SU-DHL-6 (cell line): ENCODE measurements at regions not wholly inside any gene's neighbourhood (a gene's known extent, or its start where the extent isn't known, plus 50 kb on each side); places are given as distances from the start of the nearest gene placed in this dataset.
"Not testable (repeated sequence)": the region's sequence is repeated elsewhere in the genome, so short reads cannot be mapped to it uniquely, and the experiment has no call there.

ENCODE experiments used
- H2AFZ ChIP-seq: fragments of 200-600 bp; sonication (generic); 2 replicates; pipeline ENCODE4 v1.6.1; 2014; ENCODE audit warnings: low read depth, mild to moderate bottlenecking, moderate library complexity, mixed read lengths, antibody characterized with exemption, low read length; ENCODE audit not compliant: severe bottlenecking
- H3F3A ChIP-seq: fragments of 200-600 bp; shearing (Covaris generic); 2 replicates; pipeline ENCODE4 v1.6.0; 2016; ENCODE audit warnings: antibody characterized with exemption, mild to moderate bottlenecking; ENCODE audit not compliant: insufficient read depth
- H3K27ac ChIP-seq: fragments of 200-600 bp; sonication (generic); 2 replicates; pipeline ENCODE4 v1.5.1; 2016; ENCODE audit warnings: low read depth, mild to moderate bottlenecking, low read length, moderate library complexity, mixed read lengths
- H3K27me3 ChIP-seq: fragments of 200-600 bp; sonication (generic), shearing (Covaris generic); 2 replicates; pipeline ENCODE4 v1.6.0; 2014; ENCODE audit warnings: mild to moderate bottlenecking, low read length
- H3K36me3 ChIP-seq: fragments of 200-600 bp; sonication (generic); 2 replicates; pipeline ENCODE4 v1.6.1; 2014; ENCODE audit warnings: mild to moderate bottlenecking, low read length, mixed read lengths
- H3K4me2 ChIP-seq: fragments of 300-600, 200-600 bp; shearing (Covaris generic), sonication (generic); 2 replicates; pipeline ENCODE4 v1.6.0; 2014; ENCODE audit warnings: low read length, low read depth, mild to moderate bottlenecking; ENCODE audit not compliant: poor library complexity, severe bottlenecking
- H3K4me3 ChIP-seq: fragments of 200-600 bp; sonication (generic); 2 replicates; pipeline ENCODE4 v1.5.1; 2014; ENCODE audit warnings: antibody characterized with exemption, low read length, mild to moderate bottlenecking, mixed read lengths; ENCODE audit not compliant: insufficient read depth, poor library complexity, severe bottlenecking
- H3K79me2 ChIP-seq: fragments of 200-600 bp; sonication (generic); 2 replicates; pipeline ENCODE4 v1.6.1; 2014; ENCODE audit warnings: mild to moderate bottlenecking, low read length, moderate library complexity; ENCODE audit not compliant: insufficient read depth
- H3K9ac ChIP-seq: fragments of 200-600 bp; sonication (generic); 2 replicates; pipeline ENCODE4 v1.7.0; 2014; ENCODE audit warnings: mild to moderate bottlenecking, low read length
- H3K9me2 ChIP-seq: fragments of 200-600 bp; sonication (generic); replicated peaks from 2 replicates; pipeline ENCODE4 v1.6.1; 2014; ENCODE audit warnings: low read length; ENCODE audit not compliant: insufficient read depth
- H3K9me3 ChIP-seq: fragments of 200-600 bp; sonication (generic); 2 replicates; pipeline ENCODE4 v1.6.1; 2014; ENCODE audit warnings: low read length, mixed read lengths; ENCODE audit not compliant: insufficient read depth
- H4K20me1 ChIP-seq: fragments of 200-600 bp; sonication (generic); 2 replicates; pipeline ENCODE4 v1.6.1; 2014; ENCODE audit warnings: low read depth, mild to moderate bottlenecking, antibody characterized with exemption, low read length, moderate library complexity, mixed read lengths
- EZH2phosphoT487 ChIP-seq: fragments of 200-600 bp; sonication (generic), shearing (Covaris generic); conservative IDR thresholded peaks from 2 replicates; pipeline ENCODE4 v1.6.1; 2018; ENCODE audit warnings: mild to moderate bottlenecking, antibody characterized with exemption, low read length, moderate library complexity, mixed read lengths
- TF ChIP-seq, protein P1 (sequence below): fragments of 200-600 bp; sonication (generic); IDR thresholded peaks from one replicate; pipeline ENCODE4 v1.5.1; 2017; ENCODE audit warnings: antibody characterized with exemption, mild to moderate bottlenecking, low read length, moderate library complexity; ENCODE audit not compliant: insufficient read depth, poor library complexity, severe bottlenecking

DNA sequence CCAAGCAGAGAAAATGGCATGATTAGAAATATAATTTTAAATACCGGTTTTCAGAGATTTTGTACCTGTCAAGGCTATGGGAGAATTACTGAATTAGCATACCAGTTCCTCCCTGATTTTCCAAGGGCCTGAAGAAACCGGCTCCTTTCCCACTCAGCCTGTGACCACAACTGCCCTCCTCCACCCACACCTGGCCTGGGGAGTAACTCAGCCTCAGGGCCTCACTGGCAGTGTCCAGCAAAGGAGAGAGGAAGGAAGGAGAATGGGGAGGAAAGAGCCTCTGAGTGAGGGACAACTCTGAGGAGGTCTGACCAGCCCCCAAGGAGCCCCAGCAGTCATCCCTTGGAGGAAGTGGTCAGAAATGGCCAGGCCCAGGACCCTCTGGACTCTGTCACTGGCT, 98.0 kb upstream of the LYZL2 start:
- Histone ChIP-seq H3K27me3 (no peaks in the 10 kb centered on the region), H3K4me2 (no peak overlapping the region), H3K79me2 (no peaks in the 10 kb centered on the region), H3K4me3 (no peak overlapping the region), H3K36me3 (no peaks in the 10 kb centered on the region), H4K20me1 (no peaks in the 10 kb centered on the region), H3K9me2 (no peaks in the 10 kb centered on the region), H3K9ac (no peak overlapping the region), H3K9me3 (no peaks in the 10 kb centered on the region), H3F3A (no peaks in the 10 kb centered on the region), H2AFZ (no peak overlapping the region), H3K27ac (no peak overlapping the region)
- TF ChIP-seq, protein P1, sequence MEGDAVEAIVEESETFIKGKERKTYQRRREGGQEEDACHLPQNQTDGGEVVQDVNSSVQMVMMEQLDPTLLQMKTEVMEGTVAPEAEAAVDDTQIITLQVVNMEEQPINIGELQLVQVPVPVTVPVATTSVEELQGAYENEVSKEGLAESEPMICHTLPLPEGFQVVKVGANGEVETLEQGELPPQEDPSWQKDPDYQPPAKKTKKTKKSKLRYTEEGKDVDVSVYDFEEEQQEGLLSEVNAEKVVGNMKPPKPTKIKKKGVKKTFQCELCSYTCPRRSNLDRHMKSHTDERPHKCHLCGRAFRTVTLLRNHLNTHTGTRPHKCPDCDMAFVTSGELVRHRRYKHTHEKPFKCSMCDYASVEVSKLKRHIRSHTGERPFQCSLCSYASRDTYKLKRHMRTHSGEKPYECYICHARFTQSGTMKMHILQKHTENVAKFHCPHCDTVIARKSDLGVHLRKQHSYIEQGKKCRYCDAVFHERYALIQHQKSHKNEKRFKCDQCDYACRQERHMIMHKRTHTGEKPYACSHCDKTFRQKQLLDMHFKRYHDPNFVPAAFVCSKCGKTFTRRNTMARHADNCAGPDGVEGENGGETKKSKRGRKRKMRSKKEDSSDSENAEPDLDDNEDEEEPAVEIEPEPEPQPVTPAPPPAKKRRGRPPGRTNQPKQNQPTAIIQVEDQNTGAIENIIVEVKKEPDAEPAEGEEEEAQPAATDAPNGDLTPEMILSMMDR = no peak
- no peak for TF ChIP-seq EZH2phosphoT487

DNA sequence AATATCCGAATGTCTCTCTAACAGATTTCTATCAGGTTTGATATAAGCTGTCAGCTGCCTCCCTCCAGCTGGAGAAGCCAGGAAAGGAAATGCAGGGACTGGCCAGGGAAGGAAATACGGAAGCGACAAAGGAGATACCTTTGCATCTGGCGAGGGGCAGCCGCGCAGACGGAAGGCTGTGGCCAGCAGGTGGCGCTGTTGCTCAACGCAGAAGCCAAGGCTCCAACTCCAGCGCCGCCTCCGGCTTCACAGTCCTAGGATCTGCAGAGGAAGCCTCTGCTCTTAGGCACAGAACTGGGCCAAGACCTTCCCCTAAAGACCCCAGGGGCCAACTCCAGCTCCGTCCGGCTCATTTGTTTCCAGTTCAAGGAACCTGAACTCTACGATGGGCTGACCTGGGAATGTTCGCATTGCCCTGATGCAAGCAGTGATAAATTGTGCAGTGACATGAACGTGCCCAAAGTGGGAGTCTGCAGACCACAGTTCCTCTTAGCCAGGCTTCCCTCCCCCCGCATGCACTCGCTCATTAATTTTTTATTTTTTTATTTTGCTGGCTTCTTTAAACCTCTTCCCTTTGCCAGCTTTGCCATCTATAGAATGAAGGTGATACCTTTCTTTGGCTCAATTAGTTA, 97.3 kb upstream of the LYZL2 start:
- not testable (repeated sequence) for H3K4me2 ChIP-seq, H3K27ac ChIP-seq

DNA sequence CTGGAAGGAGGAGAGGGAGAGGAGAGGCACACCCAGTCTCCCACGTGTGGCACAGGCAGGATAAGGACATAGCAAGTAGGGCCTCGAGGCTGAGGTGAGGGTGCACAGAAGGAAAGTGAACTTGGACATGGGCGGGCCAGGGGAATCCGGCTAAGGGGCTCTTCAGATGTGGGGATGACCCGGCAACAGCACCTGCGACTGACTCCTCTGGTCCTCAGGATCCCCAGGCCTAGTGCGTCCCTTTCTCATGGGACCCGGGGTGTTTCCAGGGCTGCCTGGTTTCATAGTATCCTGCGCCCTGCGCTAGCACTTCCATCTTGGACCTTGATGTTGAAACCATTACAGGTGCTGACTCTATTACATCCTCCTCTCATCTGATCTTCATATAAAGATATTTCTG, 96.1 kb upstream of the LYZL2 start:
- Histone ChIP-seq H3K9me3 (no peaks in the 10 kb centered on the region), H3K9ac (no peak overlapping the region), H3K27ac (no peak overlapping the region), H3F3A (no peaks in the 10 kb centered on the region), H3K9me2 (no peaks in the 10 kb centered on the region), H3K4me3 (no peak overlapping the region), H3K79me2 (no peaks in the 10 kb centered on the region), H3K27me3 (no peaks in the 10 kb centered on the region), H4K20me1 (no peaks in the 10 kb centered on the region), H3K4me2 (no peak overlapping the region), H3K36me3 (no peaks in the 10 kb centered on the region), H2AFZ (no peak overlapping the region)
- TF ChIP-seq, protein P1 = no peak
- TF ChIP-seq EZH2phosphoT487 = no peak

More for the DNA sequence above, 97.3 kb upstream of the LYZL2 start:
- not testable (repeated sequence) for H3F3A ChIP-seq, H3K9me2 ChIP-seq, H3K36me3 ChIP-seq, H3K4me3 ChIP-seq, H2AFZ ChIP-seq, H3K27me3 ChIP-seq, H3K9ac ChIP-seq, H3K79me2 ChIP-seq, H3K9me3 ChIP-seq, H4K20me1 ChIP-seq

DNA sequence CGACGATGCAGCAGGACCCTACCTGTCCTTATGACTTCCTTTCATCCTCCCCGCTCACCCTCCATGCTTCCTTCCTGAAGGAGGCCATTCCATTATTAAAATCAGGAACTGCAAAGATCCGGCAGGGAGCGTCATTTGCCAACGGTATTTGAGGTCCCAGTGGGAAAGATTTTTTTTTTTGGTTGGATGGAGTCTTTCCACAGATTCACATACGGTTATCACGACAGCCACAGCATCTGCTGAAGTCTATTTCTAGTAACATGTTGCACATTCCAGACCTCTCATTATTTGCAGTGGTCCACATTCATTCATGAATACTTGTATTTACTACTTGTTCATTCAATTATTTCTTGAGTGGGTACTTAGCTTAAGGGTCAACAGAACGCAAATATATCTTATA, 94.7 kb upstream of the LYZL2 start:
- Histone ChIP-seq H3K79me2 (no peaks in the 10 kb centered on the region), H3K9me2 (no peaks in the 10 kb centered on the region), H3K27ac (no peak overlapping the region), H3K27me3 (no peaks in the 10 kb centered on the region), H3K36me3 (no peaks in the 10 kb centered on the region), H4K20me1 (no peaks in the 10 kb centered on the region), H3K9me3 (no peaks in the 10 kb centered on the region), H3F3A (no peaks in the 10 kb centered on the region), H3K9ac (no peak overlapping the region), H3K4me3 (no peak overlapping the region), H3K4me2 (no peak overlapping the region), H2AFZ (no peak overlapping the region)
- TF ChIP-seq EZH2phosphoT487 = no peak
- TF ChIP-seq, protein P1 = no peak
